ENCODE measurements at regions not wholly inside any gene's neighbourhood (a gene's known extent, or its start where the extent isn't known, plus 50 kb on each side); places are given as distances from the start of the nearest gene placed in this dataset.

DNA sequence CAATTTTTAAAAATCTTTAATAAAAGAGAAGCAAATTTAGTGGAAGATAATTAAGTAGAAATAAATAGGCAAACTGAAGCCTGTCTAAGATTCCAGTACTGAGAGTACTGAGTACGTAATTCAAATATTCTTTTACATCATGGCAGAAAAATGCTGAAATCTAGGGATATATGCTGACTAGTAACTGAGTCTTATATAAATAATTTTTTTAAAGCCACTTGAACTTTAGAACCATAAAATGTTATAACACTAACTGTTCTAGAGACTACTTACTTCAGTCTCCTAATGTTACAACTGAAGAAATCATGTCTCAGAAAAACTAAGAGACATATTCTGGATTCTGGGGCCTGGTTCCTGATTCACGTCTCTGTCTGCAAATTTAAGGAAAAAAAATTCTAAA, 230.6 kb upstream of the PLEKHG7 start:
- H3K9me3 ChIP-seq (ENCODE audit: low read depth, low read length, poor library complexity, severe bottlenecking), result no peaks in the 10 kb centered on the region
- intact Hi-C loops (cut with micrococcal nuclease; ENCODE audit: unreplicated experiment), result no loop called here
- no peak for DNase-seq (ENCODE audit: low spot score)
- H3K27ac ChIP-seq (ENCODE audit: low read depth, low read length, poor library complexity, severe bottlenecking), result no peak overlapping the region
- TF ChIP-seq, protein P1, sequence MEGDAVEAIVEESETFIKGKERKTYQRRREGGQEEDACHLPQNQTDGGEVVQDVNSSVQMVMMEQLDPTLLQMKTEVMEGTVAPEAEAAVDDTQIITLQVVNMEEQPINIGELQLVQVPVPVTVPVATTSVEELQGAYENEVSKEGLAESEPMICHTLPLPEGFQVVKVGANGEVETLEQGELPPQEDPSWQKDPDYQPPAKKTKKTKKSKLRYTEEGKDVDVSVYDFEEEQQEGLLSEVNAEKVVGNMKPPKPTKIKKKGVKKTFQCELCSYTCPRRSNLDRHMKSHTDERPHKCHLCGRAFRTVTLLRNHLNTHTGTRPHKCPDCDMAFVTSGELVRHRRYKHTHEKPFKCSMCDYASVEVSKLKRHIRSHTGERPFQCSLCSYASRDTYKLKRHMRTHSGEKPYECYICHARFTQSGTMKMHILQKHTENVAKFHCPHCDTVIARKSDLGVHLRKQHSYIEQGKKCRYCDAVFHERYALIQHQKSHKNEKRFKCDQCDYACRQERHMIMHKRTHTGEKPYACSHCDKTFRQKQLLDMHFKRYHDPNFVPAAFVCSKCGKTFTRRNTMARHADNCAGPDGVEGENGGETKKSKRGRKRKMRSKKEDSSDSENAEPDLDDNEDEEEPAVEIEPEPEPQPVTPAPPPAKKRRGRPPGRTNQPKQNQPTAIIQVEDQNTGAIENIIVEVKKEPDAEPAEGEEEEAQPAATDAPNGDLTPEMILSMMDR (conservative IDR thresholded peaks at IDR 0.05; ENCODE audit: low read depth, low read length), result no peak
- TF ChIP-seq EZH2 (IDR thresholded peaks at IDR 0.05; ENCODE audit: borderline replicate concordance, low read depth, low read length, poor library complexity, severe bottlenecking), result no peak
- ChIA-PET CTCF (no interaction called here), POLR2A (ENCODE audit: low non-redundant PET) (no interaction called here)
- no peak overlapping the region for H3K4me3 ChIP-seq (ENCODE audit: low read depth, low read length, poor library complexity, severe bottlenecking)
- no TSS peak for BruUV-seq (replicated peaks)
- H3K27me3 ChIP-seq (replicated peaks; ENCODE audit: insufficient read depth, low read depth, low read length, poor library complexity), result no peaks in the 10 kb centered on the region
- H3K36me3 ChIP-seq (ENCODE audit: insufficient read depth, low read length, poor library complexity, severe bottlenecking), result no peaks in the 10 kb centered on the region
- H3K4me1 ChIP-seq (ENCODE audit: insufficient read depth, low read length, poor library complexity, severe bottlenecking), result no peaks in the 10 kb centered on the region

DNA sequence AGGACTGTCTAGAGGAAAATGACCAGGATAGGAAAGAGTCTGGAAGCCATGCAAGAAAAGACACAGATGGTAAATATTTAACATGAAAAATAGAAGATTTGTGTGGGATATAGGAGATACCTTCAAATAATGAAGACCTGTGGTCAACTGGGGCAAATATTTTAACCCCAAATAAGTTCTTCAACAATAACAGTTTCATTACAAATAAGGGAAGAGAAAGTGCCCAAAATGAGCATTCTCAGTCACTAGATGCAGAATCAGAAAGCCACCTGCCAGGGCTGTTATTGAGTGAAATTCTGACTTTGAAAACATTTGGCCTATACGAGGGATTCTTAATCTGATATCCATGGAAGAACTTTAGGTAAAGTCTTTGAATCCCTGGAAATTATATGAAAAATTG, 231.2 kb upstream of the PLEKHG7 start:
- Histone ChIP-seq H3K9me3 (ENCODE audit: low read depth, low read length, poor library complexity, severe bottlenecking) (no peaks in the 10 kb centered on the region), H3K4me1 (ENCODE audit: insufficient read depth, low read length, poor library complexity, severe bottlenecking) (no peaks in the 10 kb centered on the region), H3K36me3 (ENCODE audit: insufficient read depth, low read length, poor library complexity, severe bottlenecking) (no peaks in the 10 kb centered on the region), H3K27me3 (replicated peaks; ENCODE audit: insufficient read depth, low read depth, low read length, poor library complexity) (no peaks in the 10 kb centered on the region), H3K27ac (ENCODE audit: low read depth, low read length, poor library complexity, severe bottlenecking) (no peak overlapping the region), H3K4me3 (ENCODE audit: low read depth, low read length, poor library complexity, severe bottlenecking) (no peak overlapping the region)
- BruUV-seq (replicated peaks), result no TSS peak
- POLR2A ChIA-PET (ENCODE audit: low non-redundant PET), result no interaction called here
- TF ChIP-seq, protein P1 (conservative IDR thresholded peaks at IDR 0.05; ENCODE audit: low read depth, low read length), result no peak
- no peak for TF ChIP-seq EZH2 (IDR thresholded peaks at IDR 0.05; ENCODE audit: borderline replicate concordance, low read depth, low read length, poor library complexity, severe bottlenecking)
- CTCF ChIA-PET, result no interaction called here
- DNase-seq (ENCODE audit: low spot score), result no peak
- intact Hi-C loops (cut with micrococcal nuclease; ENCODE audit: unreplicated experiment), result no loop called here

DNA sequence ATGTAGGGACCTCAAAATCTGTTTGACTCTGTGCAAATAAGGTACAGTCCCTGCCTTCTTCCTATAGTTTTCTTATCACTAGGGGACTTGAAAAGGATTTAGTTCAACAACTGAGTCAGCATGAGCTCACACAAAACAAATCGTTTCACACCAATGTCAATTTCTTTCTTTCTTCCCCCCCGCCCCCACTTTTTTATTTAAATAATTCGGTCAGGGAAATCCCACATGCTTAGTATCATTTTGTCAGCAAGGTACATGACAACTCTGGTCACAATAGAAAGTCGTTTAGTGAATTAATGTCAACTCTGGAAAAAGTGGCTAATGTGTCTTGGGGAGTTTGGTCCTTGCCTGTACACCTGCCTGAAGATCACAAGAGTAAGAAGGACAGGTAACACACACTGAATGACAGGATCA, 232.2 kb upstream of the PLEKHG7 start:
- no peak for TF ChIP-seq EZH2 (IDR thresholded peaks at IDR 0.05; ENCODE audit: borderline replicate concordance, low read depth, low read length, poor library complexity, severe bottlenecking)
- TF ChIP-seq, protein P1 (conservative IDR thresholded peaks at IDR 0.05; ENCODE audit: low read depth, low read length), result no peak
- ChIA-PET CTCF (no interaction called here), POLR2A (ENCODE audit: low non-redundant PET) (no interaction called here)
- no peaks in the 10 kb centered on the region for H3K4me1 ChIP-seq (ENCODE audit: insufficient read depth, low read length, poor library complexity, severe bottlenecking)
- no peaks in the 10 kb centered on the region for H3K36me3 ChIP-seq (ENCODE audit: insufficient read depth, low read length, poor library complexity, severe bottlenecking)
- H3K9me3 ChIP-seq (ENCODE audit: low read depth, low read length, poor library complexity, severe bottlenecking), result no peaks in the 10 kb centered on the region
- no peak for DNase-seq (ENCODE audit: low spot score)
- H3K4me3 ChIP-seq (ENCODE audit: low read depth, low read length, poor library complexity, severe bottlenecking), result no peak overlapping the region
- no TSS peak for BruUV-seq (replicated peaks)
- H3K27ac ChIP-seq (ENCODE audit: low read depth, low read length, poor library complexity, severe bottlenecking), result no peak overlapping the region
- intact Hi-C loops (cut with micrococcal nuclease; ENCODE audit: unreplicated experiment), result no loop called here
- H3K27me3 ChIP-seq (replicated peaks; ENCODE audit: insufficient read depth, low read depth, low read length, poor library complexity), result no peaks in the 10 kb centered on the region

All from A673 (cell line).